ENCODE measurements at regions not wholly inside any gene's neighbourhood (a gene's known extent, or its start where the extent isn't known, plus 50 kb on each side); places are given as distances from the start of the nearest gene placed in this dataset.
"Not testable (repeated sequence)": the region's sequence is repeated elsewhere in the genome, so short reads cannot be mapped to it uniquely, and the experiment has no call there.

- not testable (repeated sequence) for ATAC-seq
Observed at GRCh38 chr2:89938756-89939155, 1247.3 kb downstream of the RPIA start.

GRCh38 chr2:89944267-89944666, 1252.8 kb downstream of the RPIA start:
- H3K36me3 ChIP-seq (replicated peaks in 1 of 2; ENCODE audit: insufficient read depth in 1 of 2, low read depth in 2 of 2); intact Hi-C loops (cut with DNase I); H3K9me3 ChIP-seq; ATAC-seq; H3K27ac ChIP-seq; DNase-seq; H3K27me3 ChIP-seq; H3K4me1 ChIP-seq; H3K4me3 ChIP-seq: not testable (repeated sequence)
- WGBS, 2 donors: 50% methylated on average over 2 of the region's 6 CpGs; no CpG with 5 or more reads in 1 of the 2 donors

More at GRCh38 chr2:89938756-89939155, 1247.3 kb downstream of the RPIA start:
- TF ChIP-seq, protein P1, sequence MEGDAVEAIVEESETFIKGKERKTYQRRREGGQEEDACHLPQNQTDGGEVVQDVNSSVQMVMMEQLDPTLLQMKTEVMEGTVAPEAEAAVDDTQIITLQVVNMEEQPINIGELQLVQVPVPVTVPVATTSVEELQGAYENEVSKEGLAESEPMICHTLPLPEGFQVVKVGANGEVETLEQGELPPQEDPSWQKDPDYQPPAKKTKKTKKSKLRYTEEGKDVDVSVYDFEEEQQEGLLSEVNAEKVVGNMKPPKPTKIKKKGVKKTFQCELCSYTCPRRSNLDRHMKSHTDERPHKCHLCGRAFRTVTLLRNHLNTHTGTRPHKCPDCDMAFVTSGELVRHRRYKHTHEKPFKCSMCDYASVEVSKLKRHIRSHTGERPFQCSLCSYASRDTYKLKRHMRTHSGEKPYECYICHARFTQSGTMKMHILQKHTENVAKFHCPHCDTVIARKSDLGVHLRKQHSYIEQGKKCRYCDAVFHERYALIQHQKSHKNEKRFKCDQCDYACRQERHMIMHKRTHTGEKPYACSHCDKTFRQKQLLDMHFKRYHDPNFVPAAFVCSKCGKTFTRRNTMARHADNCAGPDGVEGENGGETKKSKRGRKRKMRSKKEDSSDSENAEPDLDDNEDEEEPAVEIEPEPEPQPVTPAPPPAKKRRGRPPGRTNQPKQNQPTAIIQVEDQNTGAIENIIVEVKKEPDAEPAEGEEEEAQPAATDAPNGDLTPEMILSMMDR (IDR thresholded peaks at IDR 0.05): peak in 1 of 7 experiments; percentile 4
- H3K4me1 ChIP-seq; DNase-seq; H3K9me3 ChIP-seq; H3K27ac ChIP-seq; H3K4me3 ChIP-seq; H3K36me3 ChIP-seq (replicated peaks in 1 of 2; ENCODE audit: insufficient read depth in 1 of 2, low read depth in 2 of 2); H3K27me3 ChIP-seq; intact Hi-C loops (cut with DNase I): not testable (repeated sequence)
- WGBS, 2 donors: 15% methylated on average over 5 of the region's 5 CpGs; no CpG with 5 or more reads in 1 of the 2 donors

GRCh38 chr2:89945004-89945616, 1253.6 kb downstream of the RPIA start:
- H3K36me3 ChIP-seq (replicated peaks in 1 of 2; ENCODE audit: insufficient read depth in 1 of 2, low read depth in 2 of 2); H3K27ac ChIP-seq; H3K9me3 ChIP-seq; H3K4me1 ChIP-seq; ATAC-seq; H3K27me3 ChIP-seq; DNase-seq; intact Hi-C loops (cut with DNase I); H3K4me3 ChIP-seq: not testable (repeated sequence)
- WGBS, 2 donors: no CpG with 5 or more reads among the region's 6 CpGs

DNA sequence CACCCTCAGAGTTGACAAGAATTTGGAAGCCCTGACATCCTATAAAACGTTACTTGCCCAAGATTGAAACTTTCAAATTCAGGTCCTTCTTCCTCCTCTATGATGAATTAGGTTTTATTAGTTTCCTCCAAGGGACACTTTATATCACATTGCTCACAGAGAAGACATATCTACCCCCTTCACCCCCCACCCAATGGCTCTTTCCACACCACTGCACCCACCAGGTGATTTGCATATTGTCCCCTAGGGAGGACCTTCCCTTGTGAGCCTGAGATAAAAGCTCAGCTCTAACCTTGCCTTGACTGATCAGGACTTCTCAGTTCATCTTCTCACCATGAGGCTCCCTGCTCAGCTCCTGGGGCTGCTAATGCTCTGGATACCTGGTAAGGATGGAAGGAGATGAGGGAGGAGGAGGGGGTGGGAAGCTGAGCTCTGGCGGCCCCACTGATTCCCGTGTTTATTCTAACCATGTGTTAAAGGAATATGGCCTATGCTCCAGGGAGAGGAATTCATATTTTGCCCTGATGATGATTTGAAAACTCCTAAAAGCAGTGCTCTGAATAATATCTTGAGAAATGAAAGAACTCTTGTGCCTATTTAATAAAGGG, 1255.8 kb downstream of the RPIA start:
- H3K27ac ChIP-seq; H3K4me3 ChIP-seq; intact Hi-C loops (cut with DNase I); H3K27me3 ChIP-seq; H3K4me1 ChIP-seq; ATAC-seq; H3K9me3 ChIP-seq; DNase-seq; H3K36me3 ChIP-seq (replicated peaks in 1 of 2; ENCODE audit: insufficient read depth in 1 of 2, low read depth in 2 of 2): not testable (repeated sequence)
- WGBS, 2 donors: 53 to 62% methylated on average over 2 of the region's 3 CpGs

- H3K9me3 ChIP-seq; H3K27me3 ChIP-seq; H3K4me1 ChIP-seq; intact Hi-C loops (cut with DNase I); ATAC-seq; H3K36me3 ChIP-seq (replicated peaks in 1 of 2; ENCODE audit: insufficient read depth in 1 of 2, low read depth in 2 of 2); H3K4me3 ChIP-seq; DNase-seq; H3K27ac ChIP-seq: not testable (repeated sequence)
- WGBS, 2 donors: 40 to 42% methylated on average over 1 to 3 of the region's 3 CpGs
Observed at GRCh38 chr2:89948102-89948501, 1256.6 kb downstream of the RPIA start.

DNA sequence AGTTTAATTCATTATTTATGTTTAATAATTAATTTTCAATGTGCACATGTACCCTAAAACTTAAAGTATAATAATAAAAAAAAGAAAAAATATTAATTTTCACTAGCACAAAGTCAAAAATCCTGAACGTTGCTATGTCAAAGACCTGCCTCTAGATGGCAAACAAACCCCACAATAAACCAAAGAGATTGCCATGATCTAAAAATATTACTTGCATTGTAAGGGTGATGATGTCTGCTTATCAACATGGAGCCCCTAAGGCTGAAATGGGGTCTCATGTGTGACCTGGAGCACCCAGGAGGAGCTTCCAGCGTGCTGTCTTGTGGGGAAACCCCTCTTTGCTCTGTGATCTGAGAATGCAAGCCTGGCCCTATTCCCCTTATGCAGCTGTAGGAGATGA, 1259.3 kb downstream of the RPIA start:
- DNase-seq; H3K36me3 ChIP-seq (replicated peaks in 1 of 2; ENCODE audit: insufficient read depth in 1 of 2, low read depth in 2 of 2); H3K4me1 ChIP-seq; intact Hi-C loops (cut with DNase I); H3K9me3 ChIP-seq; H3K27me3 ChIP-seq; H3K4me3 ChIP-seq; ATAC-seq; H3K27ac ChIP-seq: not testable (repeated sequence)
- WGBS, 2 donors: 0% methylated on average over 1 of the region's 2 CpGs

- not testable (repeated sequence) for ATAC-seq, H3K27me3 ChIP-seq
Observed at GRCh38 chr2:89957236-89957635, 1265.8 kb downstream of the RPIA start.

DNA sequence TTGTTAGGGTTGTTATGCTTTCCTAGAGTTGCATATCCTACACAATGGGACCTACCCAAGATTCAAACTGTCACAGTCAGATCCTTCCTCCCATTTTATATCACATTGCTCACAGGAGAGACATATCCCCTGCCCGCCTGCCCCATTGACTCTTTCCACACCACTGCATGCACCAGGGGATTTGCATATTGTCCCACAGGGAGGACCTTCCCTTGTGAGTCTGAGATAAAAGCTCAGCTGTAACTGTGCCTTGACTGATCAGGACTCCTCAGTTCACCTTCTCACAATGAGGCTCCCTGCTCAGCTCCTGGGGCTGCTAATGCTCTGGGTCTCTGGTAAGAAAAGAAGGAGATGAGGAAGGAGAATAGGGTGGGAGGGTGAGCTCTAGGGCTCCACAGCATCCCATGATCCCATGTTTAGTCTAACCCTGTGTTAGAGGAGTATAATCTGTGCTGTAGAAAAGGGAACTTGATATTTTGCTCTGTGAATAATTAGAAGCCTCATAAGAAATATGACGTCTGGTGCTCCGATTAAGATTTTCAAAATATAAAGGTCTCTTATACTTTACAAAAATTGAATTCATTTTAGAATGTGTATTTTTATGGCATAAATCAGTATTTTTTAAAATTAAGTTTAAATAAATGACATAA, 1268.4 kb downstream of the RPIA start:
- intact Hi-C loops (cut with DNase I); H3K4me3 ChIP-seq; DNase-seq; ATAC-seq; H3K27me3 ChIP-seq; H3K9me3 ChIP-seq; H3K4me1 ChIP-seq; H3K27ac ChIP-seq; H3K36me3 ChIP-seq (replicated peaks in 1 of 2; ENCODE audit: insufficient read depth in 1 of 2, low read depth in 2 of 2): not testable (repeated sequence)
- 71 to 73% methylated on average over 2 of the region's 3 CpGs for WGBS, 2 donors

More at GRCh38 chr2:89957236-89957635, 1265.8 kb downstream of the RPIA start:
- TF ChIP-seq, protein P1 (IDR thresholded peaks at IDR 0.05): peak in 2 of 7 experiments; percentile 19 to 20
- H3K9me3 ChIP-seq; H3K27ac ChIP-seq; H3K4me1 ChIP-seq; intact Hi-C loops (cut with DNase I); H3K4me3 ChIP-seq; DNase-seq; H3K36me3 ChIP-seq (replicated peaks in 1 of 2; ENCODE audit: insufficient read depth in 1 of 2, low read depth in 2 of 2): not testable (repeated sequence)
- 48 to 67% methylated on average over 3 of the region's 3 CpGs for WGBS, 2 donors

- no CpG with 5 or more reads among the region's 2 CpGs for WGBS, 2 donors
- H3K4me3 ChIP-seq; H3K36me3 ChIP-seq (replicated peaks in 1 of 2; ENCODE audit: insufficient read depth in 1 of 2, low read depth in 2 of 2); H3K27ac ChIP-seq; intact Hi-C loops (cut with DNase I); H3K9me3 ChIP-seq; DNase-seq; H3K27me3 ChIP-seq; H3K4me1 ChIP-seq; ATAC-seq: not testable (repeated sequence)
Observed at GRCh38 chr2:89960570-89960969, 1269.1 kb downstream of the RPIA start.

- H3K27me3 ChIP-seq; H3K27ac ChIP-seq; H3K9me3 ChIP-seq; DNase-seq; H3K36me3 ChIP-seq (replicated peaks in 1 of 2; ENCODE audit: insufficient read depth in 1 of 2, low read depth in 2 of 2); intact Hi-C loops (cut with DNase I); H3K4me1 ChIP-seq; ATAC-seq; H3K4me3 ChIP-seq: not testable (repeated sequence)
- 34% methylated on average over 3 of the region's 3 CpGs; no CpG with 5 or more reads in 1 of the 2 donors for WGBS, 2 donors
Observed at GRCh38 chr2:89968567-89968966, 1277.1 kb downstream of the RPIA start.

Data from body of pancreas (tissue), 4 donors.